ENCODE measurements at regions not wholly inside any gene's neighbourhood (a gene's known extent, or its start where the extent isn't known, plus 50 kb on each side); places are given as distances from the start of the nearest gene placed in this dataset.

DNA sequence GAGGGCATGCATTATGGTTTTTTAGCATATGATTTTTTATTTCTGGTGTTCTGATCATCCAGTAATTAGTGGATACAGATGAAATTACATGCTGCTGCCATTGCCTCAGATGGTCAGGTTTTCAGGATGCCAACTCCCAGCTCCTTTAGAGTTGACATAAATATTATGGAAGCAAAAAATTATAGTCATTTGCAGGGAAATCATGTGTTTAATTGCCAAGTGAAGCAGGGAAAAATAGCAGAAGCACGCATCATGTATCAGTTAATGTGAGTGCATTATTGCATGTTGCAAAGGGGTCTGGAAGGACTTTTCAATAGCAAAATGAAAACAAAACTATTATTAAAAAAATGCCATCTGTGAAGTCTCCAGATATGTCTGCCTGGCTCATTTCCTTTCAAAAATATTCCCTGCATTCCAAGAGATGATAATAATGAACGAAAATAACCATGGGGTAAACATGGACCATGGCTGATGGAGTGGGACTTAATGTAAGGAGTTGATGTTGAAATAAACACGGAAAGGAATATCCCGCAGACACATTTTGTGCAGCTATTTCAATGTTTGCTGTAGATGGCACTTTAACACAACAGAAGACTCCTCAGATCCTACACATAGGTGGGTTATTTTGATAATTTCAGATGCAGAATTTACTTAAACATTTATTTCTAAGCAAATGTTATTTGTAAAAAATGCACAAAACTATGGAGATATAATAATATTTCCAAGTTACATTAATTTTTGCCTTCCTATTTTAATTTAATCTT is 87.7 kb upstream of the DYNAP start:
- DNase-seq, result peak; percentile 2
- TF ChIP-seq, protein P1, sequence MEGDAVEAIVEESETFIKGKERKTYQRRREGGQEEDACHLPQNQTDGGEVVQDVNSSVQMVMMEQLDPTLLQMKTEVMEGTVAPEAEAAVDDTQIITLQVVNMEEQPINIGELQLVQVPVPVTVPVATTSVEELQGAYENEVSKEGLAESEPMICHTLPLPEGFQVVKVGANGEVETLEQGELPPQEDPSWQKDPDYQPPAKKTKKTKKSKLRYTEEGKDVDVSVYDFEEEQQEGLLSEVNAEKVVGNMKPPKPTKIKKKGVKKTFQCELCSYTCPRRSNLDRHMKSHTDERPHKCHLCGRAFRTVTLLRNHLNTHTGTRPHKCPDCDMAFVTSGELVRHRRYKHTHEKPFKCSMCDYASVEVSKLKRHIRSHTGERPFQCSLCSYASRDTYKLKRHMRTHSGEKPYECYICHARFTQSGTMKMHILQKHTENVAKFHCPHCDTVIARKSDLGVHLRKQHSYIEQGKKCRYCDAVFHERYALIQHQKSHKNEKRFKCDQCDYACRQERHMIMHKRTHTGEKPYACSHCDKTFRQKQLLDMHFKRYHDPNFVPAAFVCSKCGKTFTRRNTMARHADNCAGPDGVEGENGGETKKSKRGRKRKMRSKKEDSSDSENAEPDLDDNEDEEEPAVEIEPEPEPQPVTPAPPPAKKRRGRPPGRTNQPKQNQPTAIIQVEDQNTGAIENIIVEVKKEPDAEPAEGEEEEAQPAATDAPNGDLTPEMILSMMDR (IDR thresholded peaks at IDR 0.05; ENCODE audit: low read depth, low read length, missing control alignments), result no peak

DNA sequence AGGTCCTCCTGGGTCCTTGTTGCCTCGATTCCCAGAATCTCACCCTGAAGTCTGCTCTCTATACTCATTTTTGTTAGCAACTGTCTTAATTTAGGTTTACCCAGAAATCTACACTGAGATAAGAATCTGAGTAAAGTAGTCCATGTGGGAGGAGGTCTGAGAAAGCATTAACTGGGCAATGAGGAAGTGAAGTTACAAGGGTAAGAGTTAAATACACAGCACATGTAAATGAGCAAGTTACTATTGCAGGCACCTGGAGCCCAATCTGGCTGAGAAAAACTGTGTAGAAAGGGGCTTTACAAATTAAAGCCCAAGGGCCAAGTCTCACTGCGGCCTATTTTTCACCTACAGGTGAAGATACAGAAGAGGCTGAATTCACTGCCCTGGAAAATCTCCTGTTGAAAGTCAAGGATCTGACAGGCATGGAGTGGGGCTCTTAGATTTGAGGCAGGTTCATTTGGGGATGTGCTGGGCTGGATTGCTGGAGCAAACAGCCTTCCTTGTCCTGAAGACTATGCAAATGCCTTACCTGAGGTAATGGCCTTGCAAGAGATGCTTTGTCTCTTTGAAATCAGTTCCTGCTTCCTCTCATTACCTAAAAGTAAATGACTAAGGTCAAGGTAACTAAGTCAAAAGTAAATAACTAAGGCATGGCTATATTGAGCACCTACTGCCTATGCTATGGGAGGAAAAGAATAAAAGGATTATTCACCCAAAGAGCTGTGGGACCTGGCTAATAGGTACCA is 84.4 kb upstream of the DYNAP start:
- Histone ChIP-seq H3K27ac (no peak overlapping the region), H3K36me3 (replicated peaks) (no peaks in the 10 kb centered on the region), H3K27me3 (replicated peaks) (no peaks in the 10 kb centered on the region), H3K4me3 (ENCODE audit: low read depth, low read length) (no peak overlapping the region)
- DNase-seq, result no peak
- TF ChIP-seq, protein P1 (IDR thresholded peaks at IDR 0.05; ENCODE audit: low read depth, low read length, missing control alignments), result no peak
- in situ Hi-C loops (cut with HindIII; ENCODE audit: low pct_ligation_motif_present, low sequenced_read_pairs), result no loop called here

More for the DNA sequence above, 87.7 kb upstream of the DYNAP start:
- H3K4me3 ChIP-seq (ENCODE audit: low read depth, low read length), result no peak overlapping the region
- in situ Hi-C loops (cut with HindIII; ENCODE audit: low pct_ligation_motif_present, low sequenced_read_pairs), result no loop called here
- no peak overlapping the region for H3K27ac ChIP-seq
- H3K36me3 ChIP-seq (replicated peaks), result no peaks in the 10 kb centered on the region
- H3K27me3 ChIP-seq (replicated peaks), result no peaks in the 10 kb centered on the region

GRCh38 chr18:54509793-54510192 is 81.3 kb upstream of the DYNAP start:
- H3K4me3 ChIP-seq (ENCODE audit: low read depth, low read length), result no peak overlapping the region
- H3K27me3 ChIP-seq (replicated peaks), result no peaks in the 10 kb centered on the region
- DNase-seq, result no peak
- H3K36me3 ChIP-seq (replicated peaks), result no peaks in the 10 kb centered on the region
- in situ Hi-C loops (cut with HindIII; ENCODE audit: low pct_ligation_motif_present, low sequenced_read_pairs), result no loop called here
- H3K27ac ChIP-seq, result no peak overlapping the region
- TF ChIP-seq, protein P1 (IDR thresholded peaks at IDR 0.05; ENCODE audit: low read depth, low read length, missing control alignments), result no peak

GRCh38 chr18:54515149-54515548 is 75.9 kb upstream of the DYNAP start:
- TF ChIP-seq, protein P1 (IDR thresholded peaks at IDR 0.05; ENCODE audit: low read depth, low read length, missing control alignments), result no peak
- no peak overlapping the region for H3K4me3 ChIP-seq (ENCODE audit: low read depth, low read length)
- H3K36me3 ChIP-seq (replicated peaks), result no peaks in the 10 kb centered on the region
- in situ Hi-C loops (cut with HindIII; ENCODE audit: low pct_ligation_motif_present, low sequenced_read_pairs), result no loop called here
- DNase-seq, result no peak
- H3K27me3 ChIP-seq (replicated peaks), result no peaks in the 10 kb centered on the region
- no peak overlapping the region for H3K27ac ChIP-seq

- in situ Hi-C loops (cut with HindIII; ENCODE audit: low pct_ligation_motif_present, low sequenced_read_pairs), result no loop called here
- H3K27me3 ChIP-seq (replicated peaks), result no peaks in the 10 kb centered on the region
- H3K36me3 ChIP-seq (replicated peaks), result no peaks in the 10 kb centered on the region
- no peak overlapping the region for H3K27ac ChIP-seq
- no peak overlapping the region for H3K4me3 ChIP-seq (ENCODE audit: low read depth, low read length)
- TF ChIP-seq, protein P1 (IDR thresholded peaks at IDR 0.05; ENCODE audit: low read depth, low read length, missing control alignments), result no peak
- DNase-seq, result no peak
Measured at GRCh38 chr18:54517521-54517920, 73.5 kb upstream of the DYNAP start.
